HL-60 (cell line): ENCODE measurements at regions not wholly inside any gene's neighbourhood (a gene's known extent, or its start where the extent isn't known, plus 50 kb on each side); places are given as distances from the start of the nearest gene placed in this dataset.

ENCODE experiments used
- CTCF ChIP-seq: IDR thresholded peaks from one replicate; pipeline ENCODE4 v1.5.1; 2011; ENCODE audit warnings: low read length, control low read depth, inconsistent platforms; ENCODE audit not compliant: insufficient read depth
- GABPA ChIP-seq: IDR thresholded peaks from 2 replicates; pipeline ENCODE4 v1.6.1; 2012; ENCODE audit warnings: low read depth
- POLR2AphosphoS5 ChIP-seq: IDR thresholded peaks from 2 replicates; pipeline ENCODE4 v1.6.1; 2012; ENCODE audit warnings: low read depth
- REST ChIP-seq: IDR thresholded peaks from 2 replicates; pipeline ENCODE4 v1.6.1; 2012; ENCODE audit warnings: low read depth; ENCODE audit not compliant: insufficient replicate concordance
- SPI1 ChIP-seq: IDR thresholded peaks from 2 replicates; pipeline ENCODE4 v1.6.1; 2012; ENCODE audit warnings: low read depth, mild to moderate bottlenecking, borderline replicate concordance

GRCh38 chr9:74120470-74120869 is 376.7 kb upstream of the RORB start:
- no peak for TF ChIP-seq POLR2AphosphoS5
- TF ChIP-seq CTCF = no peak
- no peak for TF ChIP-seq SPI1
- no peak for TF ChIP-seq REST
- no peak for TF ChIP-seq GABPA
